Activated CD4-positive, CD25-positive, alpha-beta regulatory T cell treated with anti-CD3 and anti-CD28 coated beads, Interleukin-2, amount 50 U/mL, for 72 hours (primary cell): ENCODE measurements at regions not wholly inside any gene's neighbourhood (a gene's known extent, or its start where the extent isn't known, plus 50 kb on each side); places are given as distances from the start of the nearest gene placed in this dataset.
"Not testable (repeated sequence)": the region's sequence is repeated elsewhere in the genome, so short reads cannot be mapped to it uniquely, and the experiment has no call there.

Experiments
- DNase-seq: peaks from one replicate; pipeline ENCODE4 v3.0.0; 2021

GRCh38 chr11:67768001-67768730 lies 93.7 kb upstream of the ALDH3B2 start:
- DNase-seq: not testable (repeated sequence)

- DNase-seq: not testable (repeated sequence)
Observed at GRCh38 chr11:67761211-67761610, 86.8 kb upstream of the ALDH3B2 start.

GRCh38 chr11:67759321-67759720 lies 84.9 kb upstream of the ALDH3B2 start:
- DNase-seq: not testable (repeated sequence)

GRCh38 chr11:67758467-67758866 lies 84.0 kb upstream of the ALDH3B2 start:
- not testable (repeated sequence) for DNase-seq

- DNase-seq: not testable (repeated sequence)
Observed at GRCh38 chr11:67758009-67758408, 83.6 kb upstream of the ALDH3B2 start.

GRCh38 chr11:67753820-67754219 lies 79.4 kb upstream of the ALDH3B2 start:
- not testable (repeated sequence) for DNase-seq

- no peak for DNase-seq
Observed at GRCh38 chr11:67745181-67745726, 70.8 kb upstream of the ALDH3B2 start.

- not testable (repeated sequence) for DNase-seq
Observed at GRCh38 chr11:67744231-67744630, 69.8 kb upstream of the ALDH3B2 start.

- not testable (repeated sequence) for DNase-seq
Observed at GRCh38 chr11:67738231-67738630, 63.8 kb upstream of the ALDH3B2 start.

GRCh38 chr11:67737562-67738080 lies 63.2 kb upstream of the ALDH3B2 start:
- not testable (repeated sequence) for DNase-seq

- DNase-seq: no peak
Observed at GRCh38 chr11:67732045-67732787, 57.8 kb upstream of the ALDH3B2 start.

- DNase-seq: no peak
Observed at GRCh38 chr11:67731583-67731982, 57.2 kb upstream of the ALDH3B2 start.

GRCh38 chr11:67728163-67728571 lies 53.7 kb upstream of the ALDH3B2 start:
- not testable (repeated sequence) for DNase-seq

- not testable (repeated sequence) for DNase-seq
Observed at GRCh38 chr11:67727066-67728040, 52.9 kb upstream of the ALDH3B2 start.
